K562 (cell line): ENCODE measurements at regions not wholly inside any gene's neighbourhood (a gene's known extent, or its start where the extent isn't known, plus 50 kb on each side); places are given as distances from the start of the nearest gene placed in this dataset.
"Not testable (repeated sequence)": the region's sequence is repeated elsewhere in the genome, so short reads cannot be mapped to it uniquely, and the experiment has no call there.

Source experiments
- ATAC-seq: fragments of 200-7000 bp; cut with Tn5 transposase; 3 replicates; pipeline ENCODE4 v1.9.1; 2020; ENCODE audit warnings: moderate library complexity
- BruUV-seq: library from RNA; stranded (reverse); fragments of 400-500 nt; replicated peaks from 2 replicates; lab custom pipeline; 2021; lab: Mats Ljungman, UMichigan
- CTCF ChIA-PET: fragments of 300-600 bp; formaldehyde crosslinking; extraction: SDS; loops from one replicate; lab custom pipeline; 2021; ENCODE audit warnings: low intra/inter-chr PET ratio; lab: Yijun Ruan, JAX
- POLR2A ChIA-PET: fragments of 300-600, 350-650 bp; sonication (Branson Sonifier 250); formaldehyde crosslinking; extraction: SDS; loops from one replicate; lab custom pipeline; 2021; ENCODE audit warnings: antibody characterized with exemption, inconsistent platforms; lab: Yijun Ruan, JAX
- DNase-seq, 4 experiments: peaks; one replicate each; pipeline versions ENCODE4 v3.0.0 to v3.0.0-alpha.2; 2011 to 2018; ENCODE audit warnings: low spot score in 3 of 4, mixed read lengths in 3 of 4; ENCODE audit errors: extremely low read depth in 1 of 4
- FAIRE-seq: peaks from 2 replicates; lab custom pipeline; 2011; peaks lifted over from hg19 to GRCh38; lab: Jason Lieb, UNC
- H2AFZ ChIP-seq: 2 replicates; pipeline ENCODE4 v1.6.0; 2011; ENCODE audit warnings: low read depth, low read length, control low read depth, inconsistent platforms
- H3K27ac ChIP-seq: fragments of 200-600 bp; 3 replicates; pipeline ENCODE4 v1.8.0; 2011; ENCODE audit warnings: low read depth, mild to moderate bottlenecking, control low read depth, inconsistent platforms, low read length, moderate library complexity, mixed read lengths; ENCODE audit errors: extremely low read depth
- H3K27me3 ChIP-seq, 2 experiments: fragments of 300-600 bp in 1 of 2; 2 replicates in 1 of 2; 3 replicates in 1 of 2; pipeline versions ENCODE4 v1.6.0 to v1.8.0; 2011; ENCODE audit warnings: inconsistent platforms in 2 of 2, low read length in 2 of 2, mild to moderate bottlenecking in 1 of 2, mixed read lengths in 1 of 2, moderate library complexity in 1 of 2; ENCODE audit not compliant: control insufficient read depth in 2 of 2, insufficient read depth in 2 of 2
- H3K36me3 ChIP-seq: fragments of 300-600 bp; 3 replicates; pipeline ENCODE4 v1.8.0; 2011; ENCODE audit warnings: mild to moderate bottlenecking, low read length, inconsistent platforms; ENCODE audit not compliant: control insufficient read depth, insufficient read depth
- H3K4me1 ChIP-seq, 2 experiments: fragments of 200-600 bp in 1 of 2; replicated peaks in 1 of 2; 2 replicates in 1 of 2; 3 replicates in 1 of 2; pipeline versions ENCODE4 v1.5.1 to v1.8.0; 2011; ENCODE audit warnings: inconsistent platforms in 2 of 2, low read length in 2 of 2, mild to moderate bottlenecking in 1 of 2, mixed read lengths in 1 of 2, moderate library complexity in 1 of 2; ENCODE audit not compliant: control insufficient read depth in 2 of 2, insufficient read depth in 2 of 2
- H3K4me2 ChIP-seq: 2 replicates; pipeline ENCODE4 v1.6.1; 2011; ENCODE audit warnings: low read length, control low read depth, inconsistent platforms, mixed read lengths; ENCODE audit not compliant: insufficient read depth
- H3K4me3 ChIP-seq: fragments of 200-600 bp; sonication (generic), shearing (Covaris generic); 2 replicates; pipeline ENCODE4 v1.5.1; 2016; ENCODE audit warnings: control low read depth, inconsistent platforms
- H3K79me2 ChIP-seq: fragments of 200-600 bp; 3 replicates; pipeline ENCODE4 v1.8.0; 2011; ENCODE audit warnings: low read length, inconsistent platforms; ENCODE audit not compliant: control insufficient read depth, insufficient read depth
- H3K9ac ChIP-seq, 2 experiments: 2 replicates each; pipeline versions ENCODE4 v1.6.0 to v1.6.1; 2011; ENCODE audit warnings: low read depth in 2 of 2, low read length in 2 of 2, control low read depth in 1 of 2, inconsistent platforms in 1 of 2, mild to moderate bottlenecking in 1 of 2, mixed read lengths in 1 of 2; ENCODE audit not compliant: insufficient read depth in 1 of 2
- H3K9me1 ChIP-seq: one replicate; pipeline ENCODE4 v1.6.0; 2011; ENCODE audit warnings: inconsistent platforms, mild to moderate bottlenecking, low read length, moderate library complexity; ENCODE audit not compliant: control insufficient read depth, insufficient read depth
- H3K9me3 ChIP-seq: replicated peaks from 2 replicates; pipeline ENCODE4 v1.5.1; 2011; ENCODE audit warnings: low read depth, low read length, inconsistent platforms; ENCODE audit not compliant: control insufficient read depth, insufficient read depth
- H4K20me1 ChIP-seq: replicated peaks from 2 replicates; pipeline ENCODE4 v1.6.1; 2011; ENCODE audit warnings: low read length, inconsistent platforms, mixed read lengths; ENCODE audit not compliant: control insufficient read depth, insufficient read depth
- CEBPG ChIP-seq, 3 experiments: fragments of 200-800 bp in 1 of 3; sonication (Bioruptor generic) in 1 of 3; sonication (generic) in 1 of 3; formaldehyde crosslinking in 1 of 3; IDR thresholded peaks in 2 of 3; conservative IDR thresholded peaks in 1 of 3; 2 replicates each; pipeline versions ENCODE4 v1.6.1 to v1.8.0; 2016 to 2022; ENCODE audit warnings: missing compliant biosample characterization in 2 of 3, missing genetic modification characterization in 2 of 3, mild to moderate bottlenecking in 1 of 3, missing genetic modification reagents in 1 of 3
- MYBL2 ChIP-seq, 2 experiments: fragments of 450-650 bp in 1 of 2; sonication (generic) in 1 of 2; formaldehyde crosslinking in 1 of 2; IDR thresholded peaks; 2 replicates each; pipeline versions ENCODE4 v1.6.1 to v1.8.1; 2017 to 2022; ENCODE audit warnings: borderline replicate concordance in 1 of 2, inconsistent platforms in 1 of 2, low read depth in 1 of 2, mild to moderate bottlenecking in 1 of 2, missing genetic modification reagents in 1 of 2, moderate library complexity in 1 of 2
- MYNN ChIP-seq, 2 experiments: sonication (generic); formaldehyde crosslinking in 1 of 2; IDR thresholded peaks; 2 replicates each; pipeline versions ENCODE4 v1.5.0 to v1.6.1; 2016 to 2020; ENCODE audit warnings: antibody characterized with exemption in 1 of 2, missing genetic modification reagents in 1 of 2
- TAF15 ChIP-seq: fragments of 200-400 bp; formaldehyde crosslinking; IDR thresholded peaks from 2 replicates; pipeline ENCODE4 v1.6.1; 2017; ENCODE audit warnings: mild to moderate bottlenecking, low read depth, low read length, moderate library complexity
- VEZF1 ChIP-seq: fragments of 200-800 bp; sonication (Bioruptor generic); IDR thresholded peaks from 2 replicates; pipeline ENCODE4 v1.6.1; 2017; ENCODE audit warnings: missing genetic modification characterization, missing compliant biosample characterization
- ZNF282 ChIP-seq: sonication (generic); formaldehyde crosslinking; IDR thresholded peaks from 2 replicates; pipeline ENCODE4 v1.8.1; 2023; ENCODE audit warnings: missing genetic modification reagents
- ZNF408 ChIP-seq: fragments of 250-450 bp; sonication (Bioruptor Pico); IDR thresholded peaks from 2 replicates; pipeline ENCODE4 v1.4.0; 2020; ENCODE audit warnings: low read depth, mild to moderate bottlenecking, moderate library complexity
- ZNF512 ChIP-seq: IDR thresholded peaks from 2 replicates; pipeline ENCODE4 v1.6.1; 2016; ENCODE audit warnings: missing genetic modification characterization, missing compliant biosample characterization
- WGBS: fragments of 100-300 bp; shearing (Covaris generic); methylation state at CpG from one replicate; pipeline ENCODE4 v1.1.6; 2016; ENCODE audit warnings: low coverage, mixed read lengths; ENCODE audit not compliant: insufficient coverage; ENCODE audit errors: missing lambda C conversion rate; 5-methylcytosine and 5-hydroxymethylcytosine counted together
- in situ Hi-C: fragments of 300-500 bp; cut with MboI; formaldehyde crosslinking; loops from 4 replicates; pipeline ENCODE4 v1.15.0; 2018; ENCODE audit warnings: inconsistent platforms, mixed read lengths
- intact Hi-C: fragments of 100-400 bp; cut with micrococcal nuclease; formaldehyde crosslinking; loops from 2 replicates; pipeline ENCODE4 v1.14.2; 2022

- no peak for TF ChIP-seq ZNF408 (CRISPR knock-in tag)
Measured at GRCh38 chr4:8719421-8719820, 126.9 kb downstream of the CPZ start (continued).

GRCh38 chr4:8717470-8717869 lies 124.9 kb downstream of the CPZ start:
- in situ Hi-C loops, BruUV-seq, H3K79me2 ChIP-seq, FAIRE-seq, H3K27ac ChIP-seq, H3K4me1 ChIP-seq, ATAC-seq, H3K9me1 ChIP-seq, H4K20me1 ChIP-seq, H3K4me2 ChIP-seq, H3K36me3 ChIP-seq, H2AFZ ChIP-seq, intact Hi-C loops, H3K9me3 ChIP-seq, H3K9ac ChIP-seq, H3K27me3 ChIP-seq, H3K4me3 ChIP-seq, DNase-seq, CTCF ChIA-PET: not testable (repeated sequence)
- 0% methylated on average over 2 of the region's 2 CpGs for WGBS
- POLR2A ChIA-PET = interaction anchor here (0.7 to 0.8 kb wide), 2 partner anchors 15 to 17 kb away, joined by 3 read pairs; no protein-coding TSS in a partner anchor
- peak; percentile 91 for TF ChIP-seq ZNF512 (tag)

- intact Hi-C loops = no loop called here
- BruUV-seq = no TSS peak
- Histone ChIP-seq H3K4me2 (no peak overlapping the region), H3K36me3 (no peaks in the 10 kb centered on the region), H2AFZ (no peak overlapping the region), H3K27ac (no peak overlapping the region), H3K9ac (no peak overlapping the region), H3K9me3 (no peaks in the 10 kb centered on the region), H3K4me3 (no peak overlapping the region), H3K27me3 (peaks cover 0 to 11% of the 10 kb centered on the region in 2 experiments; a peak in 3 of 5 replicates), H3K79me2 (no peaks in the 10 kb centered on the region), H3K9me1 (no peaks in the 10 kb centered on the region), H3K4me1 (no peaks in the 10 kb centered on the region), H4K20me1 (no peaks in the 10 kb centered on the region)
- in situ Hi-C loops = no loop called here
- TF ChIP-seq TAF15 (no peak), CEBPG (CRISPR knock-in tag; IDR thresholded peaks at IDR 0.05) (no peak), CEBPG (tag; conservative IDR thresholded peaks at IDR 0.05 in 1 of 2, IDR thresholded peaks at IDR 0.05 in 1 of 2) (no peak), MYBL2 (IDR thresholded peaks at IDR 0.05; ENCODE audit: low read depth) (no peak), MYBL2 (CRISPR knock-in tag; IDR thresholded peaks at IDR 0.05; ENCODE audit: borderline replicate concordance) (no peak), ZNF282 (CRISPR knock-in tag) (no peak), VEZF1 (CRISPR knock-in tag) (no peak), MYNN (IDR thresholded peaks at IDR 0.05) (no peak), MYNN (CRISPR knock-in tag; IDR thresholded peaks at IDR 0.05) (no peak)
- ChIA-PET CTCF (no interaction called here), POLR2A (no interaction called here)
- no peak for ATAC-seq
- no peak for FAIRE-seq
- 1% methylated on average over 7 of the region's 8 CpGs for WGBS
- no peak for DNase-seq
Measured at GRCh38 chr4:8710946-8711345, 118.4 kb downstream of the CPZ start.
